ENCODE measurements at regions not wholly inside any gene's neighbourhood (a gene's known extent, or its start where the extent isn't known, plus 50 kb on each side); places are given as distances from the start of the nearest gene placed in this dataset.

- no peak for TF ChIP-seq CTCF (IDR thresholded peaks at IDR 0.05)
- no peak for TF ChIP-seq POLR2A (IDR thresholded peaks at IDR 0.05)
Measured at GRCh38 chr3:178099862-178100261, 436.4 kb upstream of the KCNMB2 start.

Measured in thyroid gland (tissue), 4 donors.